ENCODE measurements at regions not wholly inside any gene's neighbourhood (a gene's known extent, or its start where the extent isn't known, plus 50 kb on each side); places are given as distances from the start of the nearest gene placed in this dataset.

GRCh38 chr22:48649031-48649430, 1178.6 kb downstream of the BRD1 start:
- H3K4me1 ChIP-seq (ENCODE audit: insufficient read depth, poor library complexity, severe bottlenecking) = no peaks in the 10 kb centered on the region
- ATAC-seq (ENCODE audit: low read depth) (no peak), DNase-seq (ENCODE audit: low spot score) (no peak)
- no peak overlapping the region for H3K4me3 ChIP-seq (ENCODE audit: severe bottlenecking)
- H3K27me3 ChIP-seq (ENCODE audit: insufficient read depth, poor library complexity, severe bottlenecking) = no peaks in the 10 kb centered on the region
- H3K27ac ChIP-seq (ENCODE audit: poor library complexity, severe bottlenecking) = no peak overlapping the region
- H3K36me3 ChIP-seq (ENCODE audit: low read depth) = no peaks in the 10 kb centered on the region
- no peaks in the 10 kb centered on the region for H3K9me3 ChIP-seq (ENCODE audit: severe bottlenecking)
- no peak for TF ChIP-seq CTCF (IDR thresholded peaks at IDR 0.05; ENCODE audit: poor library complexity, severe bottlenecking)

GRCh38 chr22:48647606-48648515, 1179.8 kb downstream of the BRD1 start:
- Histone ChIP-seq H3K4me3 (ENCODE audit: severe bottlenecking) (no peak overlapping the region), H3K9me3 (ENCODE audit: severe bottlenecking) (no peaks in the 10 kb centered on the region), H3K36me3 (ENCODE audit: low read depth) (no peaks in the 10 kb centered on the region), H3K27me3 (ENCODE audit: insufficient read depth, poor library complexity, severe bottlenecking) (no peaks in the 10 kb centered on the region), H3K4me1 (ENCODE audit: insufficient read depth, poor library complexity, severe bottlenecking) (no peaks in the 10 kb centered on the region), H3K27ac (ENCODE audit: poor library complexity, severe bottlenecking) (no peak overlapping the region)
- DNase-seq (ENCODE audit: low spot score) = no peak
- ATAC-seq (ENCODE audit: low read depth) = no peak
- TF ChIP-seq CTCF (IDR thresholded peaks at IDR 0.05; ENCODE audit: poor library complexity, severe bottlenecking) = no peak

GRCh38 chr22:48647051-48647450, 1180.6 kb downstream of the BRD1 start:
- no peaks in the 10 kb centered on the region for H3K4me1 ChIP-seq (ENCODE audit: insufficient read depth, poor library complexity, severe bottlenecking)
- DNase-seq (ENCODE audit: low spot score) (no peak), ATAC-seq (ENCODE audit: low read depth) (no peak)
- no peak for TF ChIP-seq CTCF (IDR thresholded peaks at IDR 0.05; ENCODE audit: poor library complexity, severe bottlenecking)
- H3K27ac ChIP-seq (ENCODE audit: poor library complexity, severe bottlenecking) = no peak overlapping the region
- H3K4me3 ChIP-seq (ENCODE audit: severe bottlenecking) = no peak overlapping the region
- H3K9me3 ChIP-seq (ENCODE audit: severe bottlenecking) = no peaks in the 10 kb centered on the region
- H3K36me3 ChIP-seq (ENCODE audit: low read depth) = no peaks in the 10 kb centered on the region
- no peaks in the 10 kb centered on the region for H3K27me3 ChIP-seq (ENCODE audit: insufficient read depth, poor library complexity, severe bottlenecking)

- Histone ChIP-seq H3K4me1 (ENCODE audit: insufficient read depth, poor library complexity, severe bottlenecking) (no peaks in the 10 kb centered on the region), H3K27me3 (ENCODE audit: insufficient read depth, poor library complexity, severe bottlenecking) (no peaks in the 10 kb centered on the region), H3K27ac (ENCODE audit: poor library complexity, severe bottlenecking) (no peak overlapping the region), H3K9me3 (ENCODE audit: severe bottlenecking) (no peaks in the 10 kb centered on the region), H3K4me3 (ENCODE audit: severe bottlenecking) (no peak overlapping the region), H3K36me3 (ENCODE audit: low read depth) (no peaks in the 10 kb centered on the region)
- TF ChIP-seq CTCF (IDR thresholded peaks at IDR 0.05; ENCODE audit: poor library complexity, severe bottlenecking) = no peak
- DNase-seq (ENCODE audit: low spot score) (no peak), ATAC-seq (ENCODE audit: low read depth) (no peak)
These were observed 1181.3 kb downstream of the BRD1 start for GRCh38 chr22:48646216-48646925.
